Right atrium auricular region (tissue), 2 donors: ENCODE measurements at regions not wholly inside any gene's neighbourhood (a gene's known extent, or its start where the extent isn't known, plus 50 kb on each side); places are given as distances from the start of the nearest gene placed in this dataset.
A peak's percentile ranks its signal among the peaks of the same experiment; 100 is the strongest.

Source experiments
- DNase-seq: peaks from one replicate; pipeline ENCODE4 v3.0.0-alpha.2; 2019; ENCODE audit warnings: low spot score
- H3K27ac ChIP-seq, 2 donors: fragments of 200-600 bp; sonication (generic); 1 replicate in 1 of 2; 2 replicates in 1 of 2; pipeline ENCODE4 v1.5.1; 2016 to 2019
- H3K27me3 ChIP-seq, 2 donors: fragments of 200-600 bp; sonication (generic); one replicate each; pipeline versions ENCODE4 v1.5.1 to v1.6.0; 2017 to 2019
- H3K36me3 ChIP-seq: fragments of 200-600 bp; sonication (generic); one replicate; pipeline ENCODE4 v1.5.1; 2016
- H3K4me1 ChIP-seq, 2 donors: fragments of 200-600 bp; sonication (generic); one replicate each; pipeline versions ENCODE4 v1.5.1 to v1.6.0; 2017 to 2019
- H3K4me3 ChIP-seq, 2 donors: fragments of 200-600 bp; sonication (generic); 1 replicate in 1 of 2; 2 replicates in 1 of 2; pipeline ENCODE4 v1.5.1; 2017 to 2019; ENCODE audit warnings: mild to moderate bottlenecking in 1 of 2, moderate library complexity in 1 of 2
- H3K9me3 ChIP-seq, 2 donors: fragments of 200-600 bp; sonication (generic); one replicate each; pipeline ENCODE4 v1.5.1; 2019
- TF ChIP-seq, protein P1 (sequence below), 2 donors: fragments of 200-600 bp; sonication (generic); IDR thresholded peaks; one replicate each; pipeline ENCODE4 v1.5.1; 2019; ENCODE audit warnings: antibody characterized with exemption in 2 of 2

DNA sequence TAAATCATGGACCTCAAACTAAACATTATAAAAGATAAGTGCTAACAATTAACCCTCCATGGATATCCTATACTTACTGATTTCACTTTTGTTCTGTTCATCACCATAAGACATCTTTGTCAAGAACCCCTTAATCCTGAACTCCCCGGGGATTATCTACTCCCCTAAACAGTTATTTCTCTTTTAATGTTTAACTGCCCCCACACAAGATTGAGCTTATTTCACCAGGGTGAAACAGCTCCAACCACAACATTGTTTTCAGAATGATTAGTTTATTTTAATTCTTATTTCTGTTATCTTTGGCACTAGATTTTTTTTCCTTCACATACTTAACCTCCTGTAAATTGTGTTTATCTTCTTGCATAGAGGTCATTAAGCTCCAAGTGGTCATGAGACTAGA, 103.2 kb upstream of the HCN1 start:
- TF ChIP-seq, protein P1, sequence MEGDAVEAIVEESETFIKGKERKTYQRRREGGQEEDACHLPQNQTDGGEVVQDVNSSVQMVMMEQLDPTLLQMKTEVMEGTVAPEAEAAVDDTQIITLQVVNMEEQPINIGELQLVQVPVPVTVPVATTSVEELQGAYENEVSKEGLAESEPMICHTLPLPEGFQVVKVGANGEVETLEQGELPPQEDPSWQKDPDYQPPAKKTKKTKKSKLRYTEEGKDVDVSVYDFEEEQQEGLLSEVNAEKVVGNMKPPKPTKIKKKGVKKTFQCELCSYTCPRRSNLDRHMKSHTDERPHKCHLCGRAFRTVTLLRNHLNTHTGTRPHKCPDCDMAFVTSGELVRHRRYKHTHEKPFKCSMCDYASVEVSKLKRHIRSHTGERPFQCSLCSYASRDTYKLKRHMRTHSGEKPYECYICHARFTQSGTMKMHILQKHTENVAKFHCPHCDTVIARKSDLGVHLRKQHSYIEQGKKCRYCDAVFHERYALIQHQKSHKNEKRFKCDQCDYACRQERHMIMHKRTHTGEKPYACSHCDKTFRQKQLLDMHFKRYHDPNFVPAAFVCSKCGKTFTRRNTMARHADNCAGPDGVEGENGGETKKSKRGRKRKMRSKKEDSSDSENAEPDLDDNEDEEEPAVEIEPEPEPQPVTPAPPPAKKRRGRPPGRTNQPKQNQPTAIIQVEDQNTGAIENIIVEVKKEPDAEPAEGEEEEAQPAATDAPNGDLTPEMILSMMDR (IDR thresholded peaks at IDR 0.05), result no peak
- Histone ChIP-seq H3K27ac (no peak overlapping the region), H3K9me3 (peaks cover 0 to 9% of the 10 kb centered on the region in 2 donors)

DNA sequence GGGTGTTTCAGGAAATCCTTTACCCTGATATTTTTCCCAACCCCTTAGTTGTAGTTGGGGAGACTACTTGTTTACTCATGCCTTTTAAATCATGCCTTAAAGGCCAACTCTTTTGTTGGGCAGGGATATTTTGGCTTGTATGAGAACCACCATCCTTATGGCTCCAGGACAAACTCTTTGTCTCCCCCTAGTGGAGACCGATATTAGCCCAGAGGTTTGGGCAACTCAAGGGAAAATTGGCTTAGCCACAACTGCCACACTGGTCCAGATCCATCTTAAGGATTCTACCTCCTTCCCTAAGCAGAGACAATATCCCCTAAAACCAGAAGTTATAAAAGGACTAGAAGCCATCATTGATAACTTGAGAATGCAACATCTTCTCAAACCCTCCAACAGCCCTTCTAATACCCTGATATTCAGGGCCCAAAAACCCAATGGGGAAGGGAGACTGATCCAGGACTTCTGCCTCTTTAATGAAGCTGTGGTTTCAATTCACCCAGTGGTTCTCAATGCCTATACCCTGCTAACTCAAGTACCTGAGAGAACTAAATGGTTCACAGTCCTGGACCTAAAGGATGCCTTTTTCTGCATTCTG, 100.9 kb upstream of the HCN1 start:
- Histone ChIP-seq H3K4me1 (no peaks in the 10 kb centered on the region), H3K27me3 (no peaks in the 10 kb centered on the region), H3K36me3 (no peaks in the 10 kb centered on the region), H3K9me3 (peaks cover 0 to 5% of the 10 kb centered on the region in 2 donors), H3K4me3 (no peak overlapping the region), H3K27ac (no peak overlapping the region)
- TF ChIP-seq, protein P1 (IDR thresholded peaks at IDR 0.05), result peak in 1 of 2 donors; percentile 17
- no peak for DNase-seq

More for the DNA sequence above, 103.2 kb upstream of the HCN1 start:
- Histone ChIP-seq H3K4me3 (no peak overlapping the region), H3K4me1 (no peaks in the 10 kb centered on the region), H3K36me3 (no peaks in the 10 kb centered on the region), H3K27me3 (no peaks in the 10 kb centered on the region)
- DNase-seq, result no peak

DNA sequence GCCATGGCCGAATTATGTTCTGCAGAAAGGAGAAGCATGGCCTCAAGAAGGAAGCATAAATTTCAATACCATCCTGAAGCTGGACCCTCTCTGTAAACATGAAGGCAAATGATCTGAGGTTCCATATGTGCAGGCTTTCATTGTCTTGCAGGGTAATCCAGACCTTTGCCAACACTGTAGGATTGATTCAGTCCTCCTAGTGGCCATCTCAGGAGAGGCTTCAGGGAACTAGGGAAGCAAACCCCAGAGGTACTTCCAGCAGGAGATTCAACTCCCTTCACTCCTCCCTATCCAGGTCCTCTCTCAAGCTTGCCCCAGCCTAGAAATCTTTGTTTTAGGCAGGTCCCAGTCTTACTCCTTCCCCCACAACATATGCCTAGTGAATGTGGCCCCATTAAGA, 99.3 kb upstream of the HCN1 start:
- TF ChIP-seq, protein P1 (IDR thresholded peaks at IDR 0.05), result no peak
- no peak overlapping the region for H3K4me3 ChIP-seq
- DNase-seq, result no peak
- no peak overlapping the region for H3K27ac ChIP-seq
- no peaks in the 10 kb centered on the region for H3K9me3 ChIP-seq
- no peaks in the 10 kb centered on the region for H3K4me1 ChIP-seq
- no peaks in the 10 kb centered on the region for H3K36me3 ChIP-seq
- H3K27me3 ChIP-seq, result no peaks in the 10 kb centered on the region

DNA sequence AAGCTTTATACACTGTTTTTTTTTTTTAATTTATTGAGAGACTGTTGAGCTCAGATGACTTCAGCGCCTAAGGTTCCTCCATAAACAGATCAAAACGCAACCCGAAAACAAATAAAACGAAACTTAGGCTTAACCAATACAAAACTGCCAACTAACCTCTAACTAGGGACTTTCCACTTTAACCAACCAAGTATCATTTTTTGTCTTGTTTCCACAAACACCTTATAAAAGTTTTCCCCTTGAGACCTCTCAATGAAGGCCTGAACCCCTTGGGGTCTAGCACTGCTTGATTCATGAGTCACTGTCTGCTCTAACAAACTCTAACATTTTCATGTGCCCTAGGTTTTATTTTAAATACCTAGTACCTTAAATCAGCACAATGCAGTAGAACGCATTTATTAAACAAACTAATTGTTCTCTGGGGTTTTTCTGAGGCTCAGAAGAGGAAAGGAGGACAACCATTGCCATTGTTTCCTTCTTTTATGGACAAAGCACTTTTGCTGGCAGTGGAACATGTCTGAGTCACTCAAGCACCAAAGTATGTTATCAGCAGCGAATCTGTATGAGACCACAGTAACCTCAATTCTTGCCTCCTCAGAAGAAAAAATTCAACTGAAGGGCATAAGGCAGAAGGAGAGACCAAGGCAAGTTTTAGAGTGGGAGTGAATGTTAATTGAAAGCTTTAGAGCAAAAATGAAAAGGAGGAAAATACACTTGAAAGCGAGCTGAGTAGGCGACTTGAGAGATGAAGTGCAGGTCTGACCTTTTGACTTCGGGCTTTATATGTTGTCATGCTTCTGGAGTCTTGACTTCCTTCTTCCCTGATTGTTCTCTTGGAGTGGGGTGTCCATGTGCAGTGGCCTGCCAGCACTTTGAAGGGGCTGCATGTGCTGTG, 97.7 kb upstream of the HCN1 start:
- TF ChIP-seq, protein P1 (IDR thresholded peaks at IDR 0.05), result no peak
- DNase-seq, result no peak
- Histone ChIP-seq H3K27ac (no peak overlapping the region), H3K9me3 (no peaks in the 10 kb centered on the region), H3K4me1 (no peaks in the 10 kb centered on the region), H3K4me3 (no peak overlapping the region), H3K36me3 (no peaks in the 10 kb centered on the region), H3K27me3 (no peaks in the 10 kb centered on the region)

DNA sequence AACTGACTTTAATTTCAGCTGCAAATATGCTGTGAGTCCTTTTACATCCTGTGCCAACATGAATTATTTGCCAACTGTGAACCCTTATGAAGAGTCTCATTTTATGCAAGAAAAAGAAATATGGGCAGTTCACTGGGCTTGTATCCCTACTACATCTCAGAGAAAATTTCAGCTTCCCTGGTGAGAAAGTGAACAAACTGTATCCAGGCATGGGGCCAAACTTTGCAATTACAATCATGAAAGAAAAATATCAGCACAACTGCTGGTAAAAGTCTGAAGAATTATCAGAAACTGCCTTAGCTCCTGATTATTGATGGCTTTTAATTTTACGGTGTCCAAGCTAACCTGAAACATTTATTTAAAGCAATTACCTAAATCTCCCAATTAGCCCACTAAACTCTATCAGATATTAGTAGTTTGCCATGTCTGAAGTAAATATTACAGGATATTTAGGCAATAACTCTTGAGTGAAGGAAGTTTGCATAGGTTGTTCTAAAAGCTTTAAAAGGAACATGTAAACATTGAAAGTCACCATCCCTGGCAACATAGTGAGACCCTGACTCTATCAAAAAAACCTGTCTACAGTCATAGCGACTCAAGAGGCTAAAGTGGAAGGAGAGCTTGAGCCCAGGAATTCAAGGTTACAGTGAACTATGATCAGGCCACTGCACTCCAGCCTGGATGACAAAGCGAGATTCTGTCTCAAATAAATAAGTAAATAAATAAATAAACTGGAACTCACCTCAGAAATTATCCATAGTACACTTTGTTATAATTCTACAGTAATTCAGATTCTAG, 83.9 kb upstream of the HCN1 start:
- TF ChIP-seq, protein P1 (IDR thresholded peaks at IDR 0.05), result no peak
- H3K27me3 ChIP-seq, result no peaks in the 10 kb centered on the region
- no peak overlapping the region for H3K27ac ChIP-seq
- no peaks in the 10 kb centered on the region for H3K9me3 ChIP-seq
- no peaks in the 10 kb centered on the region for H3K36me3 ChIP-seq
- no peak overlapping the region for H3K4me3 ChIP-seq
- no peaks in the 10 kb centered on the region for H3K4me1 ChIP-seq
- DNase-seq, result no peak
